GM12873 (cell line): ENCODE measurements at regions not wholly inside any gene's neighbourhood (a gene's known extent, or its start where the extent isn't known, plus 50 kb on each side); places are given as distances from the start of the nearest gene placed in this dataset.

Experiments used
- CTCF ChIP-seq: IDR thresholded peaks from 2 replicates; pipeline ENCODE4 v1.5.1; 2012; ENCODE audit warnings: low read depth, mild to moderate bottlenecking, moderate library complexity, low read length, control low read depth; ENCODE audit not compliant: insufficient read depth; ENCODE audit errors: missing control alignments

DNA sequence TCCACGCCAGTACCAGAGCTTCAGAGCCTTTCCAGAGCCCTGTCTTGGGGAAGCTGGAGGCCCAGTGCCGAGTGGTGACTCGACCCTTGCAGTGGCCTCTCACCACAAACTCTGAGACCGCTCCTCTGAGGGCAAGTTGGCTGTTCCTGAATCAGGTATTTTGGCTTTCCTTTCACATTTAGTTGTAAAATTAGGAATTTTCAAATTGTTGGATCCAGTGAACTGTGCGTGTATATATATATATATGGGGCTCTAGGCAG is 128.7 kb upstream of the UNC5B start:
- TF ChIP-seq CTCF = no peak

DNA sequence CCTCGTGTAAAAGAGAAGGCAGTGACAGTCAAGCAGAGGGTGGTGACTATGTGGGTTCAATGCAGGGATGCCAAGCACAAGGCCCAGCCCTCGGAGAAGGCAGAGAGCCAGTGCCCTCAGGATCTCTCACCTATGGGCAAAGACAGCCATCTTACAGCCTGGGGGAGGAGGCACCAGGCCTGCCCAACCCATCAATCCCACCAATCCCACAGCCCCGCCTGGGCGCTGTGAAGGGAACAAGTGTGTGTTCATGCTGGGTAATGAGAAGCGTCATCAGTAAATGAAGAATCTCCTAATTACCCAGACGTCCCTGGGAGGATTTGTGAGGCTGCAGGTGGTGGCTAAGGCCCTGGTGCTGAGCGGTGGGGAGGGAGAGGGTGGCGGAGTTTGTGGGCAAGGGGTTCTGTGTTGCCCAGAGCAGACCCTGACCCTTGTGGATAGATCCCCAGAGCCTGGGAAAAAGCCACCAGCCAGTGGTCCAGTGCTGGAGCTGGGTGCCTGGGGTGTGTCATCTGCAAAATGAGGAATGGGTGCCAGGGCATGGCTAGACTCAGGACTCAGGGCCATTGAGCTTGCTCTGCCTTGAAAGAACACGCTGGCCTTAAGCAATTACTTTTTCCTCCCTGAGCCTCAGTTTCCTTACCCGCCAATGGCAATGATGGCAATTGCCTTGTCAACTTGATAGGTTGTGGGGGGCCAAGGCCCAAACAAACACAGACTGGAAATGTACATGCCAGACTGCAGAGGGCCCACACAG is 128.1 kb upstream of the UNC5B start:
- TF ChIP-seq CTCF = no peak

DNA sequence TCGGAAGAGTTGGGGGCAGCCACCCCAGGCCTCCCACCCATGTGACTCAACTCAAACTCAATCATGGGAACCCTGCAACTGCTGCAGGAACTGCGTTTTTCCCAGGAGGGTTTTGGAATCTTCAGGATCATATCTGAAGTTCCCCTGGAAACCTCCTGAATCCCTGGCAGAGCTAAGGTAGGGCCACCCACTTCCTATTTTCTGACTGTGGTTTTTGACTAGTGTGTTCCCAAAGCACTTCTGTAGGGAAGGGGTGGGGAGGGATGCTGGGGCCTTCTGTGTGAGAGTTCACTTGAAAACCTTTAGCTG is 127.6 kb upstream of the UNC5B start:
- no peak for TF ChIP-seq CTCF

GRCh38 chr10:71085689-71086438 is 126.5 kb upstream of the UNC5B start:
- TF ChIP-seq CTCF = no peak

- no peak for TF ChIP-seq CTCF
Measured at GRCh38 chr10:71086439-71087080, 125.8 kb upstream of the UNC5B start.

DNA sequence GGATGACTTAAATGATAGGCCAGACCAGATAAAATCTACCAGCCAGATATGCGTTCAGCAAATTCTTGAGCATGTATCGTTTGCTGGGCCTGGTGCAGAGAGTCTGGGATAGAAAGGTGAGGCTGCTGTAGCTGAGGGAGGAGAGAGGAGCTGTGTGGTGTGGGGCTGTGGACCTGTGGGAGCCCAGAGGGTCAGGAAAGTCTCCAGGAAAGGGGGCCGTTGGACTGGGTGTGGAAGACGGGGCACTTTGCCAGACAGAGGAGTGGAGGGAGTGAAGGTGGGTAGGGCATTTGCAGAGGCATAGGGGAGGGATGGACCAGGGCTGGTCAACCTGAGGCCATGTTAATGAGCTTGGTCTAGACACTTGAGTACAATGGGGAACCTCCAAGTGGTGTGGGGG is 124.7 kb upstream of the UNC5B start:
- TF ChIP-seq CTCF = no peak

DNA sequence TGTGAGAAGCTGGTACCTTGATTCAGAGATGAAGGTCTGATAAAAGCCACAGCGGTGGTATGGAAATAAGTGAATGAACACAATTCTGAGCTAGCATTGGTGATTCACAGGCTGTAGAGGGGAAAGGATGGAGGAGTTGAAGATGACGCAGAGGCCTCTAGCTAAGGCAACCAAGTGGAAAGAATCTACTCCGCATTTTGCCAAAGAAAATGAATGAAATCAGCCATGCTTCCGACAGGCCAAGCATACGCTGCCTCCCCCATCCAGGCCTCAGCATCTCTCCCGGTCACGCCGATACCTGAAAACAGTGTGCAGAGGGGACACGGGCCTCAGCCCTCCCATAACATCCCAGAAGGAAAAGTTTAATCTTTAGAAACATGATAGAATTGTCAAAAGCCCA is 124.3 kb upstream of the UNC5B start:
- no peak for TF ChIP-seq CTCF
